ENCODE measurements at regions not wholly inside any gene's neighbourhood (a gene's known extent, or its start where the extent isn't known, plus 50 kb on each side); places are given as distances from the start of the nearest gene placed in this dataset.

DNA sequence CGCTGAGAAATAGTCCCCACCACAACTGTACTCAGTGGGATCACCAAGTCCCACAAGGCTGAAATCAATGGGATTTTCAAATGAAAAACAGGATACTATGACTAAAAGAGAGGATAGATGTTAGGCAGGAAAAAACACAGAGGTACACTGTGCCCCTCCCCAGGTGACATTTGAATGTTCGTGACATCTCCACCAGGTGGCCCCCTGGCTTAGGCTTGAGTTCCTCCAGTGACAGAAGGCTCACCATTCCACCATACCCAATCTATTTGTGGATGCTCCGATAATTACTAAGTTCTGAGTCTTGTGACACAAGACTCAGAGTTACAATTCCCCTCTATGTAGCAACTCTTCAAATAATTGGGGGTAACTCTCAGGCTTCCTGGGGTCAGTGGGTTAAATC, 77.5 kb upstream of the KCNMA1 start:
- H3K36me3 Mint-ChIP-seq (ENCODE audit: unreplicated experiment): no peaks in the 10 kb centered on the region
- H3K4me3 Mint-ChIP-seq (ENCODE audit: unreplicated experiment): no peak overlapping the region
- H3K4me1 Mint-ChIP-seq (ENCODE audit: low read depth, unreplicated experiment): peaks cover 29% of the 10 kb centered on the region
- TF ChIP-seq, protein P1, sequence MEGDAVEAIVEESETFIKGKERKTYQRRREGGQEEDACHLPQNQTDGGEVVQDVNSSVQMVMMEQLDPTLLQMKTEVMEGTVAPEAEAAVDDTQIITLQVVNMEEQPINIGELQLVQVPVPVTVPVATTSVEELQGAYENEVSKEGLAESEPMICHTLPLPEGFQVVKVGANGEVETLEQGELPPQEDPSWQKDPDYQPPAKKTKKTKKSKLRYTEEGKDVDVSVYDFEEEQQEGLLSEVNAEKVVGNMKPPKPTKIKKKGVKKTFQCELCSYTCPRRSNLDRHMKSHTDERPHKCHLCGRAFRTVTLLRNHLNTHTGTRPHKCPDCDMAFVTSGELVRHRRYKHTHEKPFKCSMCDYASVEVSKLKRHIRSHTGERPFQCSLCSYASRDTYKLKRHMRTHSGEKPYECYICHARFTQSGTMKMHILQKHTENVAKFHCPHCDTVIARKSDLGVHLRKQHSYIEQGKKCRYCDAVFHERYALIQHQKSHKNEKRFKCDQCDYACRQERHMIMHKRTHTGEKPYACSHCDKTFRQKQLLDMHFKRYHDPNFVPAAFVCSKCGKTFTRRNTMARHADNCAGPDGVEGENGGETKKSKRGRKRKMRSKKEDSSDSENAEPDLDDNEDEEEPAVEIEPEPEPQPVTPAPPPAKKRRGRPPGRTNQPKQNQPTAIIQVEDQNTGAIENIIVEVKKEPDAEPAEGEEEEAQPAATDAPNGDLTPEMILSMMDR (IDR thresholded peaks at IDR 0.05; ENCODE audit: partially characterized antibody, unreplicated experiment): no peak
- peaks cover 10% of the 10 kb centered on the region for H3K9me3 Mint-ChIP-seq (ENCODE audit: unreplicated experiment)
- DNase-seq: no peak
- H3K27me3 Mint-ChIP-seq (ENCODE audit: unreplicated experiment): peaks cover 2% of the 10 kb centered on the region
- no peak overlapping the region for H3K27ac Mint-ChIP-seq (ENCODE audit: unreplicated experiment)

DNA sequence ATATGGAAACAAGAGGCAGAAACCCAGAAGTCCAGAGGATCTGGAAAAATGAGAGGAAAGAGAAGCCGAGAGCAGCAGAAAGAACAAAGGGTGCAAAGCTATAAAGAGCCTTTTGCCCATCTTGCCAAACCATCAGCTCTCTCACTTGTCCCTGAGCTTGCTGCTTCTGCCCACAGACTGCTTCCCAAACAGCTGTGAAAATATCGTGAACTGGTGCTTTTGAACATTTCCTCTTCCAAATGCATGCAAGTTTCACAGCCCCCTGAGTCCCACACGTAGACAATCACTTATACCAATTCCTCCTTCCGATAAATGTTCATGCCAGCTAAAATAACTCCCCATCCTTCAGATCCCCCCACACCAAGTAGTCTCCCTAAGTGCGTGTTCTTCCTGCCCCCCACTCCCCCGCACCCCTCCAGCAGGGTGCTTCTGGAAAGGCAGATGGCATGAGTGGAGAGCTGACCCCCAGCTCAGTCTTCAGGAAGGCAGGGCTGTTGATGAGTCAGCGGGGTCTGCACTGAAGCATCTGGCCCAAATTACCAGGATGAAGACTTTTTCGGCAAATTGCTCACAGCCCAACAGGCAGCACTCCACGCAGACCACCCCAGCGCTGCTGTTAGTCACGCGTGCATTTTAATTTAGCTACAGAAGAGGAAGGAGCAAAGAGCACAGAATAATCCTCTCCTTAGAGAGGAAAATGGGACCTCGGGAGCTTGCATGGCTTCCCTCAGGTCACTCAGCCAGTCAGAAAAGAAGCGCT, 76.1 kb upstream of the KCNMA1 start:
- H3K27ac Mint-ChIP-seq (ENCODE audit: unreplicated experiment): peak overlapping the region; percentile 91
- TF ChIP-seq, protein P1 (IDR thresholded peaks at IDR 0.05; ENCODE audit: partially characterized antibody, unreplicated experiment): no peak
- H3K9me3 Mint-ChIP-seq (ENCODE audit: unreplicated experiment): peaks cover 8% of the 10 kb centered on the region
- H3K36me3 Mint-ChIP-seq (ENCODE audit: unreplicated experiment): no peaks in the 10 kb centered on the region
- H3K4me3 Mint-ChIP-seq (ENCODE audit: unreplicated experiment): peak overlapping the region; percentile 55
- peaks cover 29% of the 10 kb centered on the region for H3K4me1 Mint-ChIP-seq (ENCODE audit: low read depth, unreplicated experiment)
- peaks cover 2% of the 10 kb centered on the region for H3K27me3 Mint-ChIP-seq (ENCODE audit: unreplicated experiment)
- no peak for DNase-seq

DNA sequence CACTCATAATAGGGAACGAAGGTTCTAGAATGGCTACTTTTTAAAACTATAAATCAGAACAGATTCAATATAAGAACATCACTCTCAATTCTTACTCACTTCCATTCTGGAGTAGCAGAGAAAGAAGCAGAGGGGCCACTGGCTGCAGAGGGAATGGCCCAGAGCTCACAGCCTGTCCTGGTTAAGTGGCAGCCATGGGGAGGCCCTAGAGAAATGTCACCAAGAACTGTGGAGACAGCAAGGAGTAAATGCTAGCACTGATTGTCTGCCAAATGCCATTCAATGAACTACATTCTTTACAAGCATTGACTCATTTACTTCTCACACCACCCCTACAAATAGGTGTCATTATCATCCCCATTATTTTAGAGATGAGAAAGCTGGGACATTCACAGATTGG, 74.6 kb upstream of the KCNMA1 start:
- Mint-ChIP-seq H3K9me3 (ENCODE audit: unreplicated experiment) (peaks cover 8% of the 10 kb centered on the region), H3K27ac (ENCODE audit: unreplicated experiment) (no peak overlapping the region), H3K4me1 (ENCODE audit: low read depth, unreplicated experiment) (peaks cover 23% of the 10 kb centered on the region), H3K4me3 (ENCODE audit: unreplicated experiment) (no peak overlapping the region), H3K27me3 (ENCODE audit: unreplicated experiment) (peaks cover 2% of the 10 kb centered on the region), H3K36me3 (ENCODE audit: unreplicated experiment) (no peaks in the 10 kb centered on the region)
- TF ChIP-seq, protein P1 (IDR thresholded peaks at IDR 0.05; ENCODE audit: partially characterized antibody, unreplicated experiment): no peak
- DNase-seq: no peak

DNA sequence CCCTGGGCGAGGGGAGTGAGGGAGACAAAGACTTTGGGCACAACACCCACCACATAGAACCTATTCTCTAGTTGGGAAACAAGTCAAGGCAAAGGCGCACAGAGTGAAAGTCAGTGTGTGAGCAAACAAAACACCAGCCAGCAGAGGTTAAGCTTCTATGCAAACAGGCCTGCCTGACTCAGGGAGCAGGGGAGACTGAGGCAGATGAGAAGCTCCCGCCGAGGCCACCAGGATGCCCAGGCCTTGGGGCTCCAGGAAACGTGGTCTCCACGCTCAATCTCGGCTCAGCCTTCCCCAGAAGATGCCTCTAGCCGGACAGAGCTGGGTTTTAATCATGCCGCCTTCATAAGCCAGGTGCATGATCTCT, 74.1 kb upstream of the KCNMA1 start:
- peaks cover 2% of the 10 kb centered on the region for H3K27me3 Mint-ChIP-seq (ENCODE audit: unreplicated experiment)
- H3K36me3 Mint-ChIP-seq (ENCODE audit: unreplicated experiment): no peaks in the 10 kb centered on the region
- peaks cover 18% of the 10 kb centered on the region for H3K4me1 Mint-ChIP-seq (ENCODE audit: low read depth, unreplicated experiment)
- TF ChIP-seq, protein P1 (IDR thresholded peaks at IDR 0.05; ENCODE audit: partially characterized antibody, unreplicated experiment): peak; percentile 40
- no peak for DNase-seq
- no peak overlapping the region for H3K4me3 Mint-ChIP-seq (ENCODE audit: unreplicated experiment)
- no peak overlapping the region for H3K27ac Mint-ChIP-seq (ENCODE audit: unreplicated experiment)
- H3K9me3 Mint-ChIP-seq (ENCODE audit: unreplicated experiment): peaks cover 10% of the 10 kb centered on the region
